ENCODE measurements at regions not wholly inside any gene's neighbourhood (a gene's known extent, or its start where the extent isn't known, plus 50 kb on each side); places are given as distances from the start of the nearest gene placed in this dataset.

DNA sequence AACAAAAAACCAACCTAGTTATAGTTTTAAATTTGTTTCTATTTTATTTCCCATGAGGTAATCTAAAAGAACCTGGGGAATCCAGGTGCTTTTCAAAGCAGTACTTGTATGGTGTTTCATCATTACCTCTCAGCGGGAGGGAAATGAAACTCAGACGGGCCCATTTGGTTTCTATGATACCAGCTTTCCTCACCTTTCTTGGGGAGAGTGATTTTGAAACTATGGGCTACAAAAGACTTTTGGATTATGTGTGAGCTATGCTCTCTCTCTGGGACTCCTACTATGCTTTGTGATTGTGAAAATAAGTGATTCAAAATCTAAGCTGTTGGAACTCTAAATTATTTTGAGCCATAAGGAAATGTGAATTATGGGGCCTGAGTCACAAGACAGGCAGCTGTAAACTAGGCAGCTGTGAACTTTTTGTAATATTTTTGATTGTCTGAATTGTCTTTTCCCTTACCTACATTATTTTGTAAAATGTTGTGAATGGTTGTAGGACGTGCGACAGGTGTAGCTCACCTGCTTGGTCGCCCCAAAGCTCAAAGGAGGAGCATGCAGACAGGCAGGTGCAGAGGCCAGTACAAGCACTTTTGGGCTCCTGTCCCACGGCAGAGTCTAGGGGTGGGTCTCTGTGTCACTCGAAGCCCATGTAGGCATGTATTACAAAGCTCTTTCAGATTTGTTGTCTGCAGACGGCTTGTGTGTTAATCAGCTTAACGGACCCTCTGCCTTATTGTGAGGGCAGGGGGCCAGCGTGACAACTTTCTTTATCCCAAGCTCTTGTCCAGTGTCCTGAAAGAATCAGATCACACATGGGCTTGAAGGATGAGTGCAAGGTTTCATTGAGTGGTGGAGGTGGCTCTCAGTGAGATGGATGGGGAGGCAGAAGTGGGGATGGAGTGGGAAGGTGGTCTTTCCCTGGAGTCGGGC, 64.8 kb upstream of the BACH1 start:
- TF ChIP-seq, protein P1, sequence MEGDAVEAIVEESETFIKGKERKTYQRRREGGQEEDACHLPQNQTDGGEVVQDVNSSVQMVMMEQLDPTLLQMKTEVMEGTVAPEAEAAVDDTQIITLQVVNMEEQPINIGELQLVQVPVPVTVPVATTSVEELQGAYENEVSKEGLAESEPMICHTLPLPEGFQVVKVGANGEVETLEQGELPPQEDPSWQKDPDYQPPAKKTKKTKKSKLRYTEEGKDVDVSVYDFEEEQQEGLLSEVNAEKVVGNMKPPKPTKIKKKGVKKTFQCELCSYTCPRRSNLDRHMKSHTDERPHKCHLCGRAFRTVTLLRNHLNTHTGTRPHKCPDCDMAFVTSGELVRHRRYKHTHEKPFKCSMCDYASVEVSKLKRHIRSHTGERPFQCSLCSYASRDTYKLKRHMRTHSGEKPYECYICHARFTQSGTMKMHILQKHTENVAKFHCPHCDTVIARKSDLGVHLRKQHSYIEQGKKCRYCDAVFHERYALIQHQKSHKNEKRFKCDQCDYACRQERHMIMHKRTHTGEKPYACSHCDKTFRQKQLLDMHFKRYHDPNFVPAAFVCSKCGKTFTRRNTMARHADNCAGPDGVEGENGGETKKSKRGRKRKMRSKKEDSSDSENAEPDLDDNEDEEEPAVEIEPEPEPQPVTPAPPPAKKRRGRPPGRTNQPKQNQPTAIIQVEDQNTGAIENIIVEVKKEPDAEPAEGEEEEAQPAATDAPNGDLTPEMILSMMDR (IDR thresholded peaks at IDR 0.05; ENCODE audit: borderline replicate concordance, extremely low read depth, low read length, poor library complexity, severe bottlenecking): no peak
- no peak for TF ChIP-seq EZH2 (IDR thresholded peaks at IDR 0.05; ENCODE audit: borderline replicate concordance, low read depth, low read length, severe bottlenecking)

All from DND-41 (cell line).